ENCODE measurements at regions not wholly inside any gene's neighbourhood (a gene's known extent, or its start where the extent isn't known, plus 50 kb on each side); places are given as distances from the start of the nearest gene placed in this dataset.

DNA sequence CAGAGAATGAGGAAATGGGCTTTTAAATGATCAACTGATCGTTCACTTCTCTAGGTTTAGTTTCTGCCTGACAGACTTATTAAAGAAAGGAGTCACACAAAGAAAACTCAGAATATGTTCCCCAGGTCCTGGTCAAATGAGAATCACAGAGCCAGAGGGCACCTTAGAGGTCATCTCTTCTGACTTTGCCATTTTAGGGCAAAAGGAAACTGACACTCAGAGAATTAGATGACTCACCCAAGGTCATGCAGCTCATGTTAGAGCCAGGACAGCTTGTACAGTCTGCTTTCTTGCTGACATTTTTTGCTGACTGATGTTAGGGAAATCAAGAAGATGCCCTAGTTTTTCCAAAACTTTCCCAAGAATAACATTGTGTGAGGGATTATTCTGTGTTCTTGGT is 312.7 kb upstream of the SP8 start:
- ATAC-seq (no peak), DNase-seq (no peak)
- intact Hi-C loops (cut with DNase I), result no loop called here
- no peaks in the 10 kb centered on the region for H3K27me3 ChIP-seq (ENCODE audit: control insufficient read depth, insufficient read depth)
- H3K4me3 ChIP-seq (ENCODE audit: low read length), result no peak overlapping the region
- 68% methylated on average over 1 of the region's 1 CpG for WGBS
- no peaks in the 10 kb centered on the region for H3K9me3 ChIP-seq (ENCODE audit: control insufficient read depth, low read length)
- no peaks in the 10 kb centered on the region for H3K4me1 ChIP-seq (ENCODE audit: control insufficient read depth, insufficient read depth, low read length)
- no peak overlapping the region for H3K27ac ChIP-seq (ENCODE audit: low read length)

DNA sequence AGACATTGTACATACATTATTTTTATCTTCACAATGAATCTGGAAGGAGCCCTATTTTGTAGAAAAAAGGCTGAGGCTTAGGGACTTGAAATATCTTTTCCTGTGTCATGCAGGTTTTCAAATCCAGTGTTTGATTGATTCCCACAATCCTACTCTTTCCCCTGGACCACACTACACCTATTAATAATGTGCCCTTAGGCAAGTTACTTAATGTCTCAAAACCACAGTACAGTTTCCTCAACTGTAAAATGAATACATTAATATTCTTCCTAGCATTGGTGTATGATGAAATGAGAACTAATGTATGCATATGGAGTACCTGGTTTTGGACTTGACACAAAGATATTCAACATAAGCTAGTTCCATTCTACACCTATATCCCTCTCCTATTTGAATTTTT is 313.3 kb upstream of the SP8 start:
- H3K9me3 ChIP-seq (ENCODE audit: control insufficient read depth, low read length), result no peaks in the 10 kb centered on the region
- ATAC-seq (no peak), DNase-seq (no peak)
- H3K4me3 ChIP-seq (ENCODE audit: low read length), result no peak overlapping the region
- no peaks in the 10 kb centered on the region for H3K27me3 ChIP-seq (ENCODE audit: control insufficient read depth, insufficient read depth)
- H3K27ac ChIP-seq (ENCODE audit: low read length), result no peak overlapping the region
- intact Hi-C loops (cut with DNase I), result no loop called here
- no peaks in the 10 kb centered on the region for H3K4me1 ChIP-seq (ENCODE audit: control insufficient read depth, insufficient read depth, low read length)

DNA sequence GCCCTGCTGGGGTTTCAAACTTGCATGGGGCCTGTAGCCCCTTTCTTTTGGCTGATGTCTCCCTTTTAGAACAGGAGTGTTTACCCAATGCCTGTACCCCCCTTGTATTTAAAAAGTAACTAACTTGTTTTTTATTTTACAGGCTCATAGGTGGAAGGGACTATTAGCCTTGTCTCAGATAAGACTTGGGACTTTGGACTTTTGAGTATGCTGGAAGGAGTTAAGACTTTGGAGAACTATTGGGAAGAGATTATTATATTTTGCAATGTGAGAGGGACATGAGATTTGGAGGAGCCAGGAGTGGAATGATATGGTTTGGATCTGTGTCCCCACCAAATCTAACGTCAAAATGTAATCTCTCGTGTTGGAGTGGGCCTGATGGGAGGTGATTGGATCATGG is 314.9 kb upstream of the SP8 start:
- ATAC-seq, result no peak

DNA sequence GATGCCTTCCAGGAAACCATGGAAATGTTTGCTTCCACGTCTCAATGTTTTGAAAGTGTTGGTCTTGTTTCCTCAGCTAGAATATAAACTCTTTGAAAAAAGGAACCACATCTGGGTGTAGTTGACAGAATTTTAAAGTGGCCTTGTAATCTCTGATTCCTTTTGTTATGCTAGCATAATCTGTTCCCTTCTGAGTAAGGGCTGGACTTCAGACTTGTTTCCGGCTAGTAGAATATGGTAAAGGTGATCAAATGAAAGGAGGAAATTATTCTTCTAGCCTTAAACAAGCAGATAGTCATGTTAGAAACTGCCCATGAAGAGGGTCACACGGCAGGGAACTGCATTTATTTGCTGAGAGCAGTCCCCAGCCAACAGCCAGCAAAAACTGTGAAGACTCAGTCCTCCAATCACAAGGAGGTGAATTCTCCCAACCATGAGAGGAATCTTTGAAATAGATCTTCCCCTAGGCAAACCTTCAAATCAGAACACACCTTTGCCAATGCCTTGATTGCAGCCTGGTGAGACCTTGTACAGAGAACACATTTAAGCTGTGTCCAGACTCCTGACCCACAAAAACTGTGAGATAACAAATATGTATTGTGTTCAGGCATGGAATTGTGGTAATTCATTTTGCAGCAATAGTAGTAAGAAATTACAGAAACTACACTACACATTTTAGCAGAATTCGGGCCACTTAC is 316.9 kb upstream of the SP8 start:
- H3K4me1 ChIP-seq (ENCODE audit: control insufficient read depth, insufficient read depth, low read length), result no peaks in the 10 kb centered on the region
- no peak overlapping the region for H3K4me3 ChIP-seq (ENCODE audit: low read length)
- 77% methylated on average over 4 of the region's 4 CpGs for WGBS
- H3K27ac ChIP-seq (ENCODE audit: low read length), result no peak overlapping the region
- ATAC-seq, result no peak
- no peaks in the 10 kb centered on the region for H3K27me3 ChIP-seq (ENCODE audit: control insufficient read depth, insufficient read depth)
- H3K9me3 ChIP-seq (ENCODE audit: control insufficient read depth, low read length), result no peaks in the 10 kb centered on the region
- DNase-seq, result no peak
- intact Hi-C loops (cut with DNase I), result no loop called here

More for the DNA sequence above, 314.9 kb upstream of the SP8 start:
- intact Hi-C loops (cut with DNase I), result no loop called here
- no peaks in the 10 kb centered on the region for H3K4me1 ChIP-seq (ENCODE audit: control insufficient read depth, insufficient read depth, low read length)
- 61% methylated on average over 2 of the region's 2 CpGs for WGBS
- H3K27me3 ChIP-seq (ENCODE audit: control insufficient read depth, insufficient read depth), result no peaks in the 10 kb centered on the region
- no peak overlapping the region for H3K27ac ChIP-seq (ENCODE audit: low read length)
- no peak overlapping the region for H3K4me3 ChIP-seq (ENCODE audit: low read length)
- DNase-seq, result no peak
- H3K9me3 ChIP-seq (ENCODE audit: control insufficient read depth, low read length), result no peaks in the 10 kb centered on the region

DNA sequence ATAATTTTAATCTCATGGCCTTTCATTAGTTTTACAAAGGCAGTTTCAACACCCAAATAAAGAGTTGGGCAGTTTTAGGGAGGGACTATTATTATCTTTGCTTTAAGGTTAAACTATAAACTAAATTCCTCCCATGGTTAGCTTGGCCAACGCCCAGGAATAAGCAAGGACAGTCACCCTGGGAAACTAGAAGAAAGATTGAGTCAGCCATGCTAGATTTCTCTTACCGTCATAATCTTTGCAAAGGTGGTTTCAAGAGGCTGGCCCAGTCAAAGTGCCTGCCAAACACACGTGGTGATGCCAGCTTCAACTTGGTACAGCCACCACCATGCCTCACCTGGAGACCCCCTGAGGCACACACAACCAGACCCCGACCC is 317.4 kb upstream of the SP8 start:
- no peaks in the 10 kb centered on the region for H3K27me3 ChIP-seq (ENCODE audit: control insufficient read depth, insufficient read depth)
- intact Hi-C loops (cut with DNase I), result no loop called here

DNA sequence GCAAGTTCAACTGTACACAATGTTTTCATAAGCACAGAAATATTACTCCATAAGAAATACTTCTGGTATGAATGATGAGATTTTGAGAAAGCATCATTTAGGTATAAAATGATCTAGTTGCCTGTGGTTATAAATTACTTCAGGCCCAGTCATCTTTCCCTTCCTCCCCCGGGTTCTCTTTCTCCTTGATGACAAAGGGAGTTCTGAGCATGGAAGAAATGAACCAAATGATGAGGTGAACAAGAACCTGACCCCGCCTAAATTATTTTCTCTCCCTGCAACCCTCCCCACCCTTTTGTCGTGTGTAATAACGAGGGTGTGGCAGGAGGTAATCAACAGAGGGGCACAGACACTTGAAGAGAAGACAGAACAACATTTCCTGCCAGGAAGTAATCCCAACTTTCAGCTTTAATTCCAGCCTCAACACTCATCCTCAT is 319.6 kb upstream of the SP8 start:
- no peak overlapping the region for H3K27ac ChIP-seq (ENCODE audit: low read length)
- intact Hi-C loops (cut with DNase I), result no loop called here
- ATAC-seq (no peak), DNase-seq (no peak)
- H3K9me3 ChIP-seq (ENCODE audit: control insufficient read depth, low read length), result no peaks in the 10 kb centered on the region
- no peak overlapping the region for H3K4me3 ChIP-seq (ENCODE audit: low read length)
- WGBS, result 75% methylated on average over 4 of the region's 4 CpGs
- no peaks in the 10 kb centered on the region for H3K27me3 ChIP-seq (ENCODE audit: control insufficient read depth, insufficient read depth)
- no peaks in the 10 kb centered on the region for H3K4me1 ChIP-seq (ENCODE audit: control insufficient read depth, insufficient read depth, low read length)

More for the DNA sequence above, 317.4 kb upstream of the SP8 start:
- no peak overlapping the region for H3K27ac ChIP-seq (ENCODE audit: low read length)
- no peaks in the 10 kb centered on the region for H3K4me1 ChIP-seq (ENCODE audit: control insufficient read depth, insufficient read depth, low read length)
- DNase-seq (no peak), ATAC-seq (no peak)
- H3K4me3 ChIP-seq (ENCODE audit: low read length), result no peak overlapping the region
- WGBS, result 69% methylated on average over 4 of the region's 4 CpGs
- no peaks in the 10 kb centered on the region for H3K9me3 ChIP-seq (ENCODE audit: control insufficient read depth, low read length)

GRCh38 chr7:21107101-21107500 is 320.4 kb upstream of the SP8 start:
- no peak overlapping the region for H3K27ac ChIP-seq (ENCODE audit: low read length)
- no peaks in the 10 kb centered on the region for H3K27me3 ChIP-seq (ENCODE audit: control insufficient read depth, insufficient read depth)
- no peaks in the 10 kb centered on the region for H3K4me1 ChIP-seq (ENCODE audit: control insufficient read depth, insufficient read depth, low read length)
- intact Hi-C loops (cut with DNase I), result no loop called here
- H3K9me3 ChIP-seq (ENCODE audit: control insufficient read depth, low read length), result no peaks in the 10 kb centered on the region
- ATAC-seq (no peak), DNase-seq (no peak)
- no peak overlapping the region for H3K4me3 ChIP-seq (ENCODE audit: low read length)
- WGBS, result 86% methylated on average over 4 of the region's 4 CpGs

GRCh38 chr7:21108182-21108581 is 319.7 kb upstream of the SP4 start:
- ATAC-seq, result no peak
- Histone ChIP-seq H3K27me3 (ENCODE audit: control insufficient read depth, insufficient read depth) (no peaks in the 10 kb centered on the region), H3K4me3 (ENCODE audit: low read length) (no peak overlapping the region), H3K27ac (ENCODE audit: low read length) (no peak overlapping the region), H3K9me3 (ENCODE audit: control insufficient read depth, low read length) (no peaks in the 10 kb centered on the region), H3K4me1 (ENCODE audit: control insufficient read depth, insufficient read depth, low read length) (no peaks in the 10 kb centered on the region)
- DNase-seq, result peak; percentile 14 to 58 (median 43)
- 24% methylated on average over 4 of the region's 4 CpGs for WGBS
- intact Hi-C loops (cut with DNase I), result no loop called here

GRCh38 chr7:21113609-21114415 is 314.1 kb upstream of the SP4 start:
- no peak overlapping the region for H3K27ac ChIP-seq (ENCODE audit: low read length)
- intact Hi-C loops (cut with DNase I), result no loop called here
- ATAC-seq (no peak), DNase-seq (no peak)
- no peaks in the 10 kb centered on the region for H3K27me3 ChIP-seq (ENCODE audit: control insufficient read depth, insufficient read depth)
- H3K9me3 ChIP-seq (ENCODE audit: control insufficient read depth, low read length), result no peaks in the 10 kb centered on the region
- H3K4me3 ChIP-seq (ENCODE audit: low read length), result no peak overlapping the region
- no peaks in the 10 kb centered on the region for H3K4me1 ChIP-seq (ENCODE audit: control insufficient read depth, insufficient read depth, low read length)
- 91% methylated on average over 5 of the region's 5 CpGs for WGBS

- Histone ChIP-seq H3K27ac (ENCODE audit: low read length) (no peak overlapping the region), H3K4me3 (ENCODE audit: low read length) (no peak overlapping the region), H3K27me3 (ENCODE audit: control insufficient read depth, insufficient read depth) (no peaks in the 10 kb centered on the region), H3K4me1 (ENCODE audit: control insufficient read depth, insufficient read depth, low read length) (no peaks in the 10 kb centered on the region), H3K9me3 (ENCODE audit: control insufficient read depth, low read length) (no peaks in the 10 kb centered on the region)
- ATAC-seq (no peak), DNase-seq (no peak)
- 60% methylated on average over 1 of the region's 1 CpG for WGBS
- intact Hi-C loops (cut with DNase I), result no loop called here
Observed at GRCh38 chr7:21123586-21123985, 304.3 kb upstream of the SP4 start.

DNA sequence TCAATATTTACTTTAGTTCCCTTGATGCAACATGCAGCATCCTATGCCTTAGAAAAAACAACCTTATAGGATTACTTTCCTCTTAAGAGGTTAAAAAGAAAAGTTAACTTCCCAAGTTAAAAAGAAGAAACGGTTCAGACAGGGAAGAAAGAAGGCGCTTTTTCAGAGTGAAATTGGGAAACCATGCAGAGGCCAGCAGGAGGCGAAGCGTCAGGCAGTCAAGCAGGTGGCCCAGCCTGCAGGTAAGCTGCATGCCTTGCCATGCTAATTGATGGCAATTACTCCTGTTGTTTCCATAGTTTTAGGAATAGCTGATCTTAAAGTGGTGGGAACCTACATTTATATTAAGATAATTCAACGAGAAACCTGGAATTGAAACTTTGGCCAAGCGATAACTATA is 302.6 kb upstream of the SP4 start:
- Histone ChIP-seq H3K27me3 (ENCODE audit: control insufficient read depth, insufficient read depth) (no peaks in the 10 kb centered on the region), H3K4me3 (ENCODE audit: low read length) (no peak overlapping the region), H3K4me1 (ENCODE audit: control insufficient read depth, insufficient read depth, low read length) (no peaks in the 10 kb centered on the region), H3K27ac (ENCODE audit: low read length) (no peak overlapping the region), H3K9me3 (ENCODE audit: control insufficient read depth, low read length) (no peaks in the 10 kb centered on the region)
- no peak for DNase-seq
- intact Hi-C loops (cut with DNase I), result no loop called here
- WGBS, result 79% methylated on average over 6 of the region's 6 CpGs
- no peak for ATAC-seq
